ENCODE measurements at regions not wholly inside any gene's neighbourhood (a gene's known extent, or its start where the extent isn't known, plus 50 kb on each side); places are given as distances from the start of the nearest gene placed in this dataset.

DNA sequence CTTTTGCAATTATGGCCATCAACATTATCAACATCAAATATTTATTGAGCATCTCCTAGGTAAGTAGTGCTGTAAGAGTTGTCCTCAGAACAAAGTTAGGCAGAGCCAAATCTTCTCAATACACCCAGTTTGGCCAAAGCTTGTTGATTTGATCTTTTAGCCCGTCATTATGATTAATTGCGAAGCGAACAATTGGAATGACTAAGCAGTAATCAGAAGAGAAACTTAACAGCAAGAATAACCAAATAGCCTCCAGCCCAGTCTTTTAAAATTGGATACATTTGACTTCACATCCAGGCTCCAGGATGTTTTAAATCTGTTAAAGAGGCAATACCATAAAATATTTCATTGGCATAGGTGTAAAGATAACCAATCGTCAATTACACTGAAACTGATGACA is 1156.0 kb downstream of the OLFM4 start:
- no peaks in the 10 kb centered on the region for H4K20me1 ChIP-seq (replicated peaks; ENCODE audit: control insufficient read depth, extremely low read depth, insufficient read depth, low read length)
- H3K9me3 ChIP-seq (replicated peaks; ENCODE audit: control insufficient read depth, insufficient read depth, low read length) = peaks cover 4% of the 10 kb centered on the region
- H3K27me3 ChIP-seq (ENCODE audit: control insufficient read depth in 2 of 2, insufficient read depth in 2 of 2, low read length in 2 of 2) = no peaks in the 10 kb centered on the region
- intact Hi-C loops (cut with micrococcal nuclease) = no loop called here
- H3K4me3 ChIP-seq (replicated peaks in 1 of 3; ENCODE audit: insufficient read depth in 1 of 3, low read depth in 1 of 3, low read length in 3 of 3) = no peak overlapping the region
- POLR2A ChIA-PET = no interaction called here
- CTCF ChIA-PET = no interaction called here
- TF ChIP-seq MYC (IDR thresholded peaks at IDR 0.05; ENCODE audit: low read depth, low read length) (no peak), JUN (IDR thresholded peaks at IDR 0.05; ENCODE audit: borderline replicate concordance, insufficient read depth, insufficient read length, low read depth) (no peak), FOS (IDR thresholded peaks at IDR 0.05; ENCODE audit: borderline replicate concordance, insufficient read depth, low read length) (no peak), GATA2 (IDR thresholded peaks at IDR 0.05; ENCODE audit: insufficient read depth, insufficient read length, low read depth, low read length) (no peak), EZH2 (IDR thresholded peaks at IDR 0.05; ENCODE audit: borderline replicate concordance, low read depth, low read length, severe bottlenecking) (no peak), POLR2AphosphoS5 (IDR thresholded peaks at IDR 0.05; ENCODE audit: insufficient read depth, low read depth, low read length) (no peak), MAX (IDR thresholded peaks at IDR 0.05; ENCODE audit: insufficient read depth, insufficient read length) (no peak), POLR2A (IDR thresholded peaks at IDR 0.05; ENCODE audit: low read depth, low read length) (no peak)
- no peak overlapping the region for H3K9ac ChIP-seq (replicated peaks; ENCODE audit: extremely low read depth, insufficient read depth, low read length)
- H3K4me1 ChIP-seq (ENCODE audit: control insufficient read depth, extremely low read depth, insufficient read depth, low read length) = no peaks in the 10 kb centered on the region
- H3K4me2 ChIP-seq (ENCODE audit: insufficient read depth, low read length) = no peak overlapping the region
- H2AFZ ChIP-seq (ENCODE audit: low read depth, low read length) = no peak overlapping the region
- no peaks in the 10 kb centered on the region for H3K9me1 ChIP-seq (replicated peaks; ENCODE audit: control insufficient read depth, extremely low read depth, insufficient read depth, low read length)
- dilution Hi-C loops (cut with MboI; ENCODE audit: extremely low pct_ligation_motif_present, low sequenced_read_pairs) = no loop called here
- H3K27ac ChIP-seq (ENCODE audit: insufficient read depth, low read depth, low read length) = no peak overlapping the region
- H3K36me3 ChIP-seq (ENCODE audit: control insufficient read depth in 2 of 2, extremely low read depth in 1 of 2, insufficient read depth in 2 of 2, low read length in 2 of 2) = no peaks in the 10 kb centered on the region
- no peaks in the 10 kb centered on the region for H3K79me2 ChIP-seq (ENCODE audit: control insufficient read depth, insufficient read depth, low read length)
- BruUV-seq (replicated peaks) = no TSS peak
- FAIRE-seq = no peak
- no peak for DNase-seq (ENCODE audit: low read depth, low spot score)

GRCh38 chr13:54185101-54185500 is 1156.5 kb downstream of the OLFM4 start:
- intact Hi-C loops (cut with micrococcal nuclease) (no loop called here), dilution Hi-C loops (cut with MboI; ENCODE audit: extremely low pct_ligation_motif_present, low sequenced_read_pairs) (no loop called here)
- Histone ChIP-seq H3K9me1 (replicated peaks; ENCODE audit: control insufficient read depth, extremely low read depth, insufficient read depth, low read length) (no peaks in the 10 kb centered on the region), H3K36me3 (ENCODE audit: control insufficient read depth in 2 of 2, extremely low read depth in 1 of 2, insufficient read depth in 2 of 2, low read length in 2 of 2) (no peaks in the 10 kb centered on the region), H3K27ac (ENCODE audit: insufficient read depth, low read depth, low read length) (no peak overlapping the region), H3K27me3 (ENCODE audit: control insufficient read depth in 2 of 2, insufficient read depth in 2 of 2, low read length in 2 of 2) (no peaks in the 10 kb centered on the region), H2AFZ (ENCODE audit: low read depth, low read length) (no peak overlapping the region), H3K79me2 (ENCODE audit: control insufficient read depth, insufficient read depth, low read length) (no peaks in the 10 kb centered on the region), H3K4me2 (ENCODE audit: insufficient read depth, low read length) (no peak overlapping the region), H3K4me3 (replicated peaks in 1 of 3; ENCODE audit: insufficient read depth in 1 of 3, low read depth in 1 of 3, low read length in 3 of 3) (no peak overlapping the region), H3K9me3 (replicated peaks; ENCODE audit: control insufficient read depth, insufficient read depth, low read length) (peaks cover 5% of the 10 kb centered on the region), H3K9ac (replicated peaks; ENCODE audit: extremely low read depth, insufficient read depth, low read length) (no peak overlapping the region), H3K4me1 (ENCODE audit: control insufficient read depth, extremely low read depth, insufficient read depth, low read length) (no peaks in the 10 kb centered on the region), H4K20me1 (replicated peaks; ENCODE audit: control insufficient read depth, extremely low read depth, insufficient read depth, low read length) (no peaks in the 10 kb centered on the region)
- ChIA-PET POLR2A (no interaction called here), CTCF (no interaction called here)
- TF ChIP-seq POLR2A (IDR thresholded peaks at IDR 0.05; ENCODE audit: low read depth, low read length) (no peak), POLR2AphosphoS5 (IDR thresholded peaks at IDR 0.05; ENCODE audit: insufficient read depth, low read depth, low read length) (no peak), EZH2 (IDR thresholded peaks at IDR 0.05; ENCODE audit: borderline replicate concordance, low read depth, low read length, severe bottlenecking) (no peak), JUN (IDR thresholded peaks at IDR 0.05; ENCODE audit: borderline replicate concordance, insufficient read depth, insufficient read length, low read depth) (no peak)
- FAIRE-seq (no peak), DNase-seq (ENCODE audit: low read depth, low spot score) (no peak)
- BruUV-seq (replicated peaks) = no TSS peak
